DOHH2 (cell line): ENCODE measurements at regions not wholly inside any gene's neighbourhood (a gene's known extent, or its start where the extent isn't known, plus 50 kb on each side); places are given as distances from the start of the nearest gene placed in this dataset.

Experiments used
- EZH2phosphoT487 ChIP-seq: fragments of 200-600 bp; sonication (generic); IDR thresholded peaks from 2 replicates; pipeline ENCODE4 v1.6.1; 2017; ENCODE audit warnings: borderline replicate concordance, mild to moderate bottlenecking, antibody characterized with exemption, low read length, moderate library complexity, mixed read lengths
- TF ChIP-seq, protein P1 (sequence below): fragments of 200-600 bp; sonication (generic); IDR thresholded peaks from one replicate; pipeline ENCODE4 v1.5.1; 2014; ENCODE audit warnings: antibody characterized with exemption, mild to moderate bottlenecking, low read depth, low read length; ENCODE audit not compliant: poor library complexity, severe bottlenecking

DNA sequence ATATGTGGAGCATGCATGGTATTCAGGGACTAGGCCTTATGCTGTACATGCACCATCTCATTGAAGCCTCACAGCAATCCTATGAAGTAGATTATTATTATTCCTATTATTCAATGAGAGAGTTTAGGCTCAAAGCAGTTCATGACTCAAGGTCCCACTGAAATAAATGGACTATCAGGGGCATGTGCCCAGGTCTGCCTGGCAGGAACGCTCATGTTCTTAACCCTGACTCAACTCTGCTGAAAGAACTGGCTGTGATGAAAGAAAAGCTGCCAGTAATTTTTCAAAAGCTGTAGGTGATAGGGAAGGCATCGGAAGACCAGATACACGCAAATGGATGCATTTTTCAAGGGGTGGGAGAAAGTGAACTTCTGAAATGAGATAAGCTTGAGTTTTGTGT is 243.4 kb downstream of the PTTG2 start:
- TF ChIP-seq, protein P1, sequence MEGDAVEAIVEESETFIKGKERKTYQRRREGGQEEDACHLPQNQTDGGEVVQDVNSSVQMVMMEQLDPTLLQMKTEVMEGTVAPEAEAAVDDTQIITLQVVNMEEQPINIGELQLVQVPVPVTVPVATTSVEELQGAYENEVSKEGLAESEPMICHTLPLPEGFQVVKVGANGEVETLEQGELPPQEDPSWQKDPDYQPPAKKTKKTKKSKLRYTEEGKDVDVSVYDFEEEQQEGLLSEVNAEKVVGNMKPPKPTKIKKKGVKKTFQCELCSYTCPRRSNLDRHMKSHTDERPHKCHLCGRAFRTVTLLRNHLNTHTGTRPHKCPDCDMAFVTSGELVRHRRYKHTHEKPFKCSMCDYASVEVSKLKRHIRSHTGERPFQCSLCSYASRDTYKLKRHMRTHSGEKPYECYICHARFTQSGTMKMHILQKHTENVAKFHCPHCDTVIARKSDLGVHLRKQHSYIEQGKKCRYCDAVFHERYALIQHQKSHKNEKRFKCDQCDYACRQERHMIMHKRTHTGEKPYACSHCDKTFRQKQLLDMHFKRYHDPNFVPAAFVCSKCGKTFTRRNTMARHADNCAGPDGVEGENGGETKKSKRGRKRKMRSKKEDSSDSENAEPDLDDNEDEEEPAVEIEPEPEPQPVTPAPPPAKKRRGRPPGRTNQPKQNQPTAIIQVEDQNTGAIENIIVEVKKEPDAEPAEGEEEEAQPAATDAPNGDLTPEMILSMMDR: no peak
- no peak for TF ChIP-seq EZH2phosphoT487
